ENCODE measurements at regions not wholly inside any gene's neighbourhood (a gene's known extent, or its start where the extent isn't known, plus 50 kb on each side); places are given as distances from the start of the nearest gene placed in this dataset.

- no peaks in the 10 kb centered on the region for H3K27me3 ChIP-seq
- TF ChIP-seq CTCF (IDR thresholded peaks at IDR 0.05), result no peak
- ATAC-seq (no peak), DNase-seq (no peak)
- no peaks in the 10 kb centered on the region for H3K36me3 ChIP-seq
- no peak overlapping the region for H3K27ac ChIP-seq
- H3K9me3 ChIP-seq, result no peaks in the 10 kb centered on the region
- intact Hi-C loops (cut with DNase I), result no loop called here
- no peak overlapping the region for H3K4me3 ChIP-seq
- no peaks in the 10 kb centered on the region for H3K4me1 ChIP-seq
Measured at GRCh38 chr5:34589832-34590231, 66.3 kb upstream of the RAI14 start.

- no peak overlapping the region for H3K4me3 ChIP-seq
- H3K36me3 ChIP-seq, result no peaks in the 10 kb centered on the region
- H3K4me1 ChIP-seq, result no peaks in the 10 kb centered on the region
- ATAC-seq, result no peak
- intact Hi-C loops (cut with DNase I), result no loop called here
- H3K9me3 ChIP-seq, result no peaks in the 10 kb centered on the region
- H3K27me3 ChIP-seq, result no peaks in the 10 kb centered on the region
- no peak overlapping the region for H3K27ac ChIP-seq
- no peak for DNase-seq
- TF ChIP-seq CTCF (IDR thresholded peaks at IDR 0.05), result no peak
Measured at GRCh38 chr5:34591723-34592122, 64.4 kb upstream of the RAI14 start.

- Histone ChIP-seq H3K36me3 (no peaks in the 10 kb centered on the region), H3K4me3 (no peak overlapping the region), H3K4me1 (peaks cover 12% of the 10 kb centered on the region), H3K27me3 (no peaks in the 10 kb centered on the region), H3K9me3 (no peaks in the 10 kb centered on the region), H3K27ac (no peak overlapping the region)
- DNase-seq, result no peak
- no peak for ATAC-seq
- intact Hi-C loops (cut with DNase I), result no loop called here
- no peak for TF ChIP-seq CTCF (IDR thresholded peaks at IDR 0.05)
Measured at GRCh38 chr5:34597034-34598027, 58.8 kb upstream of the RAI14 start.

GRCh38 chr5:34598177-34598794 is 57.8 kb upstream of the RAI14 start:
- DNase-seq (no peak), ATAC-seq (peak; percentile 28)
- Histone ChIP-seq H3K4me1 (peaks cover 12% of the 10 kb centered on the region), H3K27ac (no peak overlapping the region), H3K4me3 (no peak overlapping the region), H3K9me3 (no peaks in the 10 kb centered on the region), H3K36me3 (no peaks in the 10 kb centered on the region), H3K27me3 (no peaks in the 10 kb centered on the region)
- no peak for TF ChIP-seq CTCF (IDR thresholded peaks at IDR 0.05)
- intact Hi-C loops (cut with DNase I), result no loop called here

GRCh38 chr5:34599471-34600117 is 56.5 kb upstream of the RAI14 start:
- H3K4me1 ChIP-seq, result peaks cover 12% of the 10 kb centered on the region
- no peak overlapping the region for H3K4me3 ChIP-seq
- no peaks in the 10 kb centered on the region for H3K27me3 ChIP-seq
- no peak for TF ChIP-seq CTCF (IDR thresholded peaks at IDR 0.05)
- DNase-seq (no peak), ATAC-seq (no peak)
- no peak overlapping the region for H3K27ac ChIP-seq
- no peaks in the 10 kb centered on the region for H3K36me3 ChIP-seq
- H3K9me3 ChIP-seq, result no peaks in the 10 kb centered on the region
- intact Hi-C loops (cut with DNase I), result no loop called here
